GM21717 (cell line): ENCODE measurements at regions not wholly inside any gene's neighbourhood (a gene's known extent, or its start where the extent isn't known, plus 50 kb on each side); places are given as distances from the start of the nearest gene placed in this dataset.

ENCODE experiments used
- ATAC-seq: cut with Tn5 transposase; IDR thresholded peaks from one replicate; pipeline ENCODE4 v1.9.1; 2021; ENCODE audit warnings: mild to moderate bottlenecking, moderate library complexity; ENCODE audit not compliant: unreplicated experiment

GRCh38 chr14:24693983-24694382 lies 60.0 kb upstream of the GZMB start:
- ATAC-seq, result no peak

GRCh38 chr14:24693353-24693737 lies 59.4 kb upstream of the GZMB start:
- no peak for ATAC-seq

GRCh38 chr14:24692382-24693352 lies 58.7 kb upstream of the GZMB start:
- no peak for ATAC-seq

DNA sequence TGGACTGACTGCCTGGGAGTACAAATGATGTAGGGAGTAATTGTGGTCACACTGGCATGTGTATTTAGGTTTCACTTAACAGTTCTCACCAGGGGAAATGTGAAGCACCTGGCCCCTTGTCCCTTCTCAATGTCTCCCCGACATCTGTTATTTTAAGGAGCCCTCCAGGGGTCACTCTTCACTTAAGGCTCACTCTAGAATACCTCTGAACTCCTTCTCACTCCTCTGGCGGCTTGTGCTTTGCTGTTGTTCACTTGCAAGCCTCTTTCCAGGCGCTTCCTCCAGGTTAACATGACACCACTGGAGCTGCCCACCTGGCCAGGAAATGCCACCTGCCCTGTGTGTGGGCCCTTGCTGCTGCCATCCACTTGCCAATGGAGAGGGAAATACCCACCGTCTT lies 56.5 kb upstream of the GZMB start:
- ATAC-seq, result no peak

- ATAC-seq, result no peak
Measured at GRCh38 chr14:24688030-24688658, 54.2 kb upstream of the GZMB start.
